Right atrium auricular region (tissue), 2 donors: ENCODE measurements at regions not wholly inside any gene's neighbourhood (a gene's known extent, or its start where the extent isn't known, plus 50 kb on each side); places are given as distances from the start of the nearest gene placed in this dataset.

ENCODE experiments used
- DNase-seq: peaks from one replicate; pipeline ENCODE4 v3.0.0-alpha.2; 2019; ENCODE audit warnings: low spot score
- H3K27ac ChIP-seq, 2 donors: fragments of 200-600 bp; sonication (generic); 1 replicate in 1 of 2; 2 replicates in 1 of 2; pipeline ENCODE4 v1.5.1; 2016 to 2019
- H3K27me3 ChIP-seq, 2 donors: fragments of 200-600 bp; sonication (generic); one replicate each; pipeline versions ENCODE4 v1.5.1 to v1.6.0; 2017 to 2019
- H3K36me3 ChIP-seq: fragments of 200-600 bp; sonication (generic); one replicate; pipeline ENCODE4 v1.5.1; 2016
- H3K4me1 ChIP-seq, 2 donors: fragments of 200-600 bp; sonication (generic); one replicate each; pipeline versions ENCODE4 v1.5.1 to v1.6.0; 2017 to 2019
- H3K4me3 ChIP-seq, 2 donors: fragments of 200-600 bp; sonication (generic); 1 replicate in 1 of 2; 2 replicates in 1 of 2; pipeline ENCODE4 v1.5.1; 2017 to 2019; ENCODE audit warnings: mild to moderate bottlenecking in 1 of 2, moderate library complexity in 1 of 2
- H3K9me3 ChIP-seq, 2 donors: fragments of 200-600 bp; sonication (generic); one replicate each; pipeline ENCODE4 v1.5.1; 2019
- CTCF ChIP-seq, 2 donors: fragments of 200-600 bp; sonication (generic); IDR thresholded peaks; one replicate each; pipeline ENCODE4 v1.5.1; 2019; ENCODE audit warnings: antibody characterized with exemption in 2 of 2

- H3K9me3 ChIP-seq = peaks cover 0 to 1% of the 10 kb centered on the region in 2 donors
- H3K4me1 ChIP-seq = no peaks in the 10 kb centered on the region
- DNase-seq = no peak
- no peaks in the 10 kb centered on the region for H3K27me3 ChIP-seq
- no peak overlapping the region for H3K4me3 ChIP-seq
- TF ChIP-seq CTCF (IDR thresholded peaks at IDR 0.05) = no peak
- H3K36me3 ChIP-seq = no peaks in the 10 kb centered on the region
- no peak overlapping the region for H3K27ac ChIP-seq
Measured at GRCh38 chr5:4927097-4927496, 213.0 kb upstream of the ADAMTS16 start.

- Histone ChIP-seq H3K36me3 (no peaks in the 10 kb centered on the region), H3K9me3 (peaks cover 0 to 14% of the 10 kb centered on the region in 2 donors), H3K4me3 (no peak overlapping the region), H3K4me1 (no peaks in the 10 kb centered on the region), H3K27ac (no peak overlapping the region), H3K27me3 (no peaks in the 10 kb centered on the region)
- no peak for TF ChIP-seq CTCF (IDR thresholded peaks at IDR 0.05)
- no peak for DNase-seq
Measured at GRCh38 chr5:4928409-4928808, 211.7 kb upstream of the ADAMTS16 start.

- Histone ChIP-seq H3K4me3 (no peak overlapping the region), H3K27ac (no peak overlapping the region), H3K27me3 (no peaks in the 10 kb centered on the region), H3K4me1 (no peaks in the 10 kb centered on the region), H3K36me3 (no peaks in the 10 kb centered on the region), H3K9me3 (peaks cover 0 to 17% of the 10 kb centered on the region in 2 donors)
- no peak for DNase-seq
- TF ChIP-seq CTCF (IDR thresholded peaks at IDR 0.05) = no peak
Measured at GRCh38 chr5:4929092-4929655, 211.0 kb upstream of the ADAMTS16 start.

GRCh38 chr5:4939042-4939781 lies 200.9 kb upstream of the ADAMTS16 start:
- Histone ChIP-seq H3K36me3 (no peaks in the 10 kb centered on the region), H3K27ac (no peak overlapping the region), H3K27me3 (no peaks in the 10 kb centered on the region), H3K4me3 (no peak overlapping the region), H3K9me3 (no peaks in the 10 kb centered on the region), H3K4me1 (no peaks in the 10 kb centered on the region)
- no peak for TF ChIP-seq CTCF (IDR thresholded peaks at IDR 0.05)
- no peak for DNase-seq

- H3K36me3 ChIP-seq = no peaks in the 10 kb centered on the region
- no peak for DNase-seq
- no peaks in the 10 kb centered on the region for H3K4me1 ChIP-seq
- no peak overlapping the region for H3K4me3 ChIP-seq
- TF ChIP-seq CTCF (IDR thresholded peaks at IDR 0.05) = no peak
- no peaks in the 10 kb centered on the region for H3K9me3 ChIP-seq
- no peaks in the 10 kb centered on the region for H3K27me3 ChIP-seq
- H3K27ac ChIP-seq = no peak overlapping the region
Measured at GRCh38 chr5:4941161-4941560, 199.0 kb upstream of the ADAMTS16 start.
